Neural cell (in vitro differentiated cells): ENCODE measurements at regions not wholly inside any gene's neighbourhood (a gene's known extent, or its start where the extent isn't known, plus 50 kb on each side); places are given as distances from the start of the nearest gene placed in this dataset.

Experiments used
- H2AFZ ChIP-seq: fragments of 200-600, 300-800 bp; sonication (generic), shearing (Covaris generic); 2 replicates; pipeline ENCODE4 v1.6.0; 2014; ENCODE audit warnings: low read depth, mild to moderate bottlenecking, antibody characterized with exemption, low read length, moderate library complexity
- H3F3A ChIP-seq: fragments of 200-600 bp; shearing (Covaris generic); 2 replicates; pipeline ENCODE4 v1.6.1; 2016; ENCODE audit warnings: mild to moderate bottlenecking, moderate library complexity, mixed read lengths, antibody characterized with exemption, low read length; ENCODE audit not compliant: insufficient read depth, poor library complexity, severe bottlenecking
- H3K27ac ChIP-seq: fragments of 200-600, 300-800 bp; sonication (generic), shearing (Covaris generic); 2 replicates; pipeline ENCODE4 v1.5.1; 2014; ENCODE audit warnings: mild to moderate bottlenecking, low read length, moderate library complexity
- H3K27me3 ChIP-seq: fragments of 300-800, 200-600 bp; sonication (generic), shearing (Covaris generic); 2 replicates; pipeline ENCODE4 v1.6.0; 2014; ENCODE audit warnings: mild to moderate bottlenecking, low read depth, low read length, moderate library complexity; ENCODE audit not compliant: insufficient read depth
- H3K36me3 ChIP-seq: fragments of 300-800, 200-600 bp; sonication (generic), shearing (Covaris generic); 2 replicates; pipeline ENCODE4 v1.5.1; 2014; ENCODE audit warnings: mild to moderate bottlenecking, antibody characterized with exemption, low read length, moderate library complexity; ENCODE audit not compliant: insufficient read depth
- H3K4me2 ChIP-seq: fragments of 300-800, 200-600 bp; sonication (generic), shearing (Covaris generic); 2 replicates; pipeline ENCODE4 v1.6.0; 2014; ENCODE audit warnings: mild to moderate bottlenecking, low read length
- H3K4me3 ChIP-seq: fragments of 300-800, 200-600 bp; sonication (generic), shearing (Covaris generic); 2 replicates; pipeline ENCODE4 v1.5.1; 2014; ENCODE audit warnings: mild to moderate bottlenecking, low read length, moderate library complexity
- H3K79me2 ChIP-seq: fragments of 200-600 bp; shearing (Covaris generic); replicated peaks from 2 replicates; pipeline ENCODE4 v1.6.0; 2014; ENCODE audit warnings: mild to moderate bottlenecking, low read length, moderate library complexity; ENCODE audit not compliant: insufficient read depth
- H3K9ac ChIP-seq: fragments of 300-800, 200-600 bp; sonication (generic), shearing (Covaris generic); 2 replicates; pipeline ENCODE4 v1.6.1; 2016; ENCODE audit warnings: mild to moderate bottlenecking, low read length, mixed read lengths
- H3K9me2 ChIP-seq: fragments of 200-600 bp; shearing (Covaris generic); 2 replicates; pipeline ENCODE4 v1.6.1; 2016; ENCODE audit warnings: mild to moderate bottlenecking, low read length, mixed read lengths; ENCODE audit not compliant: insufficient read depth
- H3K9me3 ChIP-seq: fragments of 200-600, 300-800 bp; sonication (generic), shearing (Covaris generic); 2 replicates; pipeline ENCODE4 v1.6.1; 2016; ENCODE audit warnings: mild to moderate bottlenecking, mixed run types, low read length, moderate library complexity, mixed read lengths
- H4K20me1 ChIP-seq: fragments of 200-600 bp; shearing (Covaris generic); 2 replicates; pipeline ENCODE4 v1.6.1; 2016; ENCODE audit warnings: mild to moderate bottlenecking, mixed run types; ENCODE audit not compliant: insufficient read depth
- EP300 ChIP-seq: fragments of 450-650 bp; conservative IDR thresholded peaks from 2 replicates; pipeline ENCODE4 v1.6.1; 2014; ENCODE audit warnings: antibody characterized with exemption, mild to moderate bottlenecking, moderate library complexity; ENCODE audit not compliant: poor library complexity, severe bottlenecking
- EZH2 ChIP-seq: fragments of 200-600, 300-800 bp; shearing (Covaris generic), sonication (generic); IDR thresholded peaks from 2 replicates; pipeline ENCODE4 v1.6.1; 2014; ENCODE audit warnings: antibody characterized with exemption, low read length, borderline replicate concordance, mild to moderate bottlenecking; ENCODE audit not compliant: insufficient read depth, poor library complexity, severe bottlenecking
- MXI1 ChIP-seq: fragments of 450-650 bp; conservative IDR thresholded peaks from 2 replicates; pipeline ENCODE4 v1.6.1; 2014; ENCODE audit warnings: antibody characterized with exemption, mild to moderate bottlenecking; ENCODE audit not compliant: poor library complexity, severe bottlenecking
- POLR2AphosphoS5 ChIP-seq: IDR thresholded peaks from 2 replicates; pipeline ENCODE4 v1.6.1; 2012
- RAD21 ChIP-seq: fragments of 450-650 bp; conservative IDR thresholded peaks from 2 replicates; pipeline ENCODE4 v1.6.1; 2014; ENCODE audit warnings: antibody characterized with exemption, mild to moderate bottlenecking, moderate library complexity
- SMC3 ChIP-seq: fragments of 450-650 bp; conservative IDR thresholded peaks from 2 replicates; pipeline ENCODE4 v1.6.1; 2014; ENCODE audit warnings: antibody characterized with exemption, mild to moderate bottlenecking, moderate library complexity; ENCODE audit not compliant: poor library complexity
- TAF1 ChIP-seq: IDR thresholded peaks from 2 replicates; pipeline ENCODE4 v1.6.1; 2012; ENCODE audit warnings: low read depth
- TF ChIP-seq, protein P1 (sequence below): IDR thresholded peaks from 2 replicates; pipeline ENCODE4 v1.6.1; 2012; ENCODE audit warnings: borderline replicate concordance
- TF ChIP-seq, protein P2 (sequence below): fragments of 450-650 bp; IDR thresholded peaks from 2 replicates; pipeline ENCODE4 v1.5.1; 2014; ENCODE audit warnings: antibody characterized with exemption, mild to moderate bottlenecking, moderate library complexity; ENCODE audit not compliant: poor library complexity, severe bottlenecking

DNA sequence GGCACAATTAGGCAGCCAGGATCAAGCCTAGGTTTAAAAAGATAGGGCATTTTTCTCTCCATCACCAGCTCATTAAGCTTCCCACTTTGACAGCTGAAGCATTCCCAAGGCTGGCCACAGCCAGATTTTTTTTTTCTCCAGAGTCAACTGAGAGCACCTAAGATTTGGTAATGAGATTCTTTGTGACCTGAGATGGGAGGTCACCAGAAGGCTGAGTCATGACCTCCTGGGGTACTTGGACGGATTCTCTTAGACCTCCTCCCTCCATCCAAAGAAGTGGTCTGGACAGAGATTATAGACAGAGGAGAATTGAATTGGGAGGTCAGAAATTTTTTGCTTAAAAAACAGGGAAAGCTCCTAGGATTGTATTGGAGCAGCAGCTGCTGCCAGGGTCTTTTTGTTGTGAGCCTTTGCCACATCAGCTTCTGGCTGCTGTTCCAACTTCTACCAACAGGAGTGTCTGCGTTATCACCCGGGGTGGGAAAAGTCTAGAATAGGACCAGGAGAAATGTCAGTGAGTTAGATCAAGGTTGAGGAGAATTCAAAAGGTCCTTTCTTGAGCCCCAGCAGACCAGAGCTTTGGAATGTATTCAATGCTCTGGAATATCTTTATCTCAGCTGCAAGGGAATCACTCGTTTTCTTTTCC lies 221.2 kb upstream of the N4BP1 start:
- H3K79me2 ChIP-seq = no peaks in the 10 kb centered on the region
- TF ChIP-seq EP300 (no peak), POLR2AphosphoS5 (no peak), EZH2 (no peak), TAF1 (no peak), SMC3 (no peak), RAD21 (no peak), MXI1 (no peak)
- TF ChIP-seq, protein P1, sequence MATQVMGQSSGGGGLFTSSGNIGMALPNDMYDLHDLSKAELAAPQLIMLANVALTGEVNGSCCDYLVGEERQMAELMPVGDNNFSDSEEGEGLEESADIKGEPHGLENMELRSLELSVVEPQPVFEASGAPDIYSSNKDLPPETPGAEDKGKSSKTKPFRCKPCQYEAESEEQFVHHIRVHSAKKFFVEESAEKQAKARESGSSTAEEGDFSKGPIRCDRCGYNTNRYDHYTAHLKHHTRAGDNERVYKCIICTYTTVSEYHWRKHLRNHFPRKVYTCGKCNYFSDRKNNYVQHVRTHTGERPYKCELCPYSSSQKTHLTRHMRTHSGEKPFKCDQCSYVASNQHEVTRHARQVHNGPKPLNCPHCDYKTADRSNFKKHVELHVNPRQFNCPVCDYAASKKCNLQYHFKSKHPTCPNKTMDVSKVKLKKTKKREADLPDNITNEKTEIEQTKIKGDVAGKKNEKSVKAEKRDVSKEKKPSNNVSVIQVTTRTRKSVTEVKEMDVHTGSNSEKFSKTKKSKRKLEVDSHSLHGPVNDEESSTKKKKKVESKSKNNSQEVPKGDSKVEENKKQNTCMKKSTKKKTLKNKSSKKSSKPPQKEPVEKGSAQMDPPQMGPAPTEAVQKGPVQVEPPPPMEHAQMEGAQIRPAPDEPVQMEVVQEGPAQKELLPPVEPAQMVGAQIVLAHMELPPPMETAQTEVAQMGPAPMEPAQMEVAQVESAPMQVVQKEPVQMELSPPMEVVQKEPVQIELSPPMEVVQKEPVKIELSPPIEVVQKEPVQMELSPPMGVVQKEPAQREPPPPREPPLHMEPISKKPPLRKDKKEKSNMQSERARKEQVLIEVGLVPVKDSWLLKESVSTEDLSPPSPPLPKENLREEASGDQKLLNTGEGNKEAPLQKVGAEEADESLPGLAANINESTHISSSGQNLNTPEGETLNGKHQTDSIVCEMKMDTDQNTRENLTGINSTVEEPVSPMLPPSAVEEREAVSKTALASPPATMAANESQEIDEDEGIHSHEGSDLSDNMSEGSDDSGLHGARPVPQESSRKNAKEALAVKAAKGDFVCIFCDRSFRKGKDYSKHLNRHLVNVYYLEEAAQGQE = no peak
- TF ChIP-seq, protein P2, sequence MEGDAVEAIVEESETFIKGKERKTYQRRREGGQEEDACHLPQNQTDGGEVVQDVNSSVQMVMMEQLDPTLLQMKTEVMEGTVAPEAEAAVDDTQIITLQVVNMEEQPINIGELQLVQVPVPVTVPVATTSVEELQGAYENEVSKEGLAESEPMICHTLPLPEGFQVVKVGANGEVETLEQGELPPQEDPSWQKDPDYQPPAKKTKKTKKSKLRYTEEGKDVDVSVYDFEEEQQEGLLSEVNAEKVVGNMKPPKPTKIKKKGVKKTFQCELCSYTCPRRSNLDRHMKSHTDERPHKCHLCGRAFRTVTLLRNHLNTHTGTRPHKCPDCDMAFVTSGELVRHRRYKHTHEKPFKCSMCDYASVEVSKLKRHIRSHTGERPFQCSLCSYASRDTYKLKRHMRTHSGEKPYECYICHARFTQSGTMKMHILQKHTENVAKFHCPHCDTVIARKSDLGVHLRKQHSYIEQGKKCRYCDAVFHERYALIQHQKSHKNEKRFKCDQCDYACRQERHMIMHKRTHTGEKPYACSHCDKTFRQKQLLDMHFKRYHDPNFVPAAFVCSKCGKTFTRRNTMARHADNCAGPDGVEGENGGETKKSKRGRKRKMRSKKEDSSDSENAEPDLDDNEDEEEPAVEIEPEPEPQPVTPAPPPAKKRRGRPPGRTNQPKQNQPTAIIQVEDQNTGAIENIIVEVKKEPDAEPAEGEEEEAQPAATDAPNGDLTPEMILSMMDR = no peak

DNA sequence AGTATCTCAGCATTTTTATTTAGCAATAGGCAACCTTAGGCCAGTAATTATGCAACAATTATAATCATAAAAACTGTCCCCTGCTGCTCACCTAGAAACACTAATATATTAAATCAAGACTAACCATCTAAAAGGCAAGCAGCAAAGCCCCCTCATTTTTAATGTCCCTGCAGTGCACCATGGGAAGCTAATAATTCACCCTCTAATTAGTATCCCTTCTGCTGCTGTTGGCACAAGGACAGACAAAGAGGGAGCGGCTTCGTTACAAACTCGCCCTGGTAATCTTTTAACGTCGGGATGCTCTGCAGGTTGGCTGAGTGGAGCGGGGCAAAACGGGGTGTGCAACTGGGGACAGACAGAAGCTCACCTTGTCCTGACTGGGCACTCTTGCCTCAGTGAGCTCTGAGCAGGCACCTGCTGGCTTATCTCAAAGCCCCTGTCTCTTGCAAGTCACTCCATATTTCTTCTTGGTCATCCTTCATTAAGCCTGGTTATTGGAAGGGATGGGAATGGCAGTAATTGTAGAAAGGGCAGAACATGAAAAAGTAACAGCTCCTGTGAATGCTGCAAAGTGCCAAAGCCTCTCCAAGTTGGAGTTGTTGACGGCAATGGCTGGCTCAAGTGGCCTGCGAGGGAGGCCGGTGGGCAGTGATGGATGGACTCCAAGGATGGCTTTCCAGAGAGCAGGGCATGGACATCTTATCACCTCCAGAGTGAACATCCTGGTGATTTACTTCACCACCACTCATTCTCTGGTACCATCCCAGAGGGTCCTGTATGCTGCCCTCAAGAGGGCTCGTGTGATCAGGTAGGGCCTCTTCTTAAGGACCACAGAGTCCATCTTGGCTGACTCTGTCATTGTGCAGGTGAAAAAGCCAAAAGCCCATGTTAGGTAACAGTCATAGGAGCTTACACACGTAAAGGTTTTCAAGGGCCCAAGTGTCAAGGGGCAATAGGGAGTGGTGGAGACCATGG lies 219.6 kb upstream of the N4BP1 start:
- no peaks in the 10 kb centered on the region for H3K27me3 ChIP-seq

More for the DNA sequence above, 221.2 kb upstream of the N4BP1 start:
- Histone ChIP-seq H3K4me2 (no peak overlapping the region), H3K9me3 (no peaks in the 10 kb centered on the region), H4K20me1 (no peaks in the 10 kb centered on the region), H3K9ac (no peak overlapping the region), H3F3A (no peaks in the 10 kb centered on the region), H2AFZ (no peak overlapping the region), H3K27ac (no peak overlapping the region), H3K27me3 (no peaks in the 10 kb centered on the region), H3K4me3 (no peak overlapping the region), H3K9me2 (no peaks in the 10 kb centered on the region), H3K36me3 (no peaks in the 10 kb centered on the region)

More for the DNA sequence above, 219.6 kb upstream of the N4BP1 start:
- no peaks in the 10 kb centered on the region for H3F3A ChIP-seq
- H3K36me3 ChIP-seq = no peaks in the 10 kb centered on the region
- H2AFZ ChIP-seq = no peak overlapping the region
- H3K4me2 ChIP-seq = no peak overlapping the region
- TF ChIP-seq, protein P2 = no peak
- TF ChIP-seq EP300 (no peak), RAD21 (no peak), EZH2 (no peak), TAF1 (no peak), MXI1 (no peak), POLR2AphosphoS5 (no peak), SMC3 (no peak)
- TF ChIP-seq, protein P1 = no peak
- H3K9ac ChIP-seq = no peak overlapping the region
- no peaks in the 10 kb centered on the region for H3K9me3 ChIP-seq
- H3K9me2 ChIP-seq = no peaks in the 10 kb centered on the region
- H3K27ac ChIP-seq = no peak overlapping the region
- no peaks in the 10 kb centered on the region for H3K79me2 ChIP-seq
- H4K20me1 ChIP-seq = no peaks in the 10 kb centered on the region
- no peak overlapping the region for H3K4me3 ChIP-seq
